ENCODE measurements at regions not wholly inside any gene's neighbourhood (a gene's known extent, or its start where the extent isn't known, plus 50 kb on each side); places are given as distances from the start of the nearest gene placed in this dataset.
"Not testable (repeated sequence)": the region's sequence is repeated elsewhere in the genome, so short reads cannot be mapped to it uniquely, and the experiment has no call there.

GRCh38 chr17:21756856-21757619 is 64.7 kb downstream of the KCNJ18 start:
- peak; percentile 8 for DNase-seq (ENCODE audit: low spot score)

DNA sequence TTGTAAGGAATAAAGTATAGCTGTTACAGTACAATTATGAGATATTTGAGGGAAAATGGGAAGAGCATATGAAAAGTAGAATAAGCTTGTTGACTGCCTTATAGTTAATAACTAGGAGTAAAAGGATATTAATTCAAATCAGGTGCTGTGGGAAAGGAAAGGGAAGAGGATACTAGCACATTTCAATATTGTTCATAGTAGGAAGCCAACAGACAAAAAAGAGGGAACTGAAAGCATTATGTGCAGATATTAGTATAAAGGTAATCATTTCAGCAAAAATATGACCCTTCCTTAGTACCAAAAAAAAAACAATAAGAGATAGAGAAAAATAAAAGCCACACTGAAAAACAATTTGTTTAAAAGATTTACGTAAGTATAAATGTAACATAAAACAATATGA is 67.3 kb downstream of the KCNJ18 start:
- not testable (repeated sequence) for DNase-seq (ENCODE audit: low spot score)

DNA sequence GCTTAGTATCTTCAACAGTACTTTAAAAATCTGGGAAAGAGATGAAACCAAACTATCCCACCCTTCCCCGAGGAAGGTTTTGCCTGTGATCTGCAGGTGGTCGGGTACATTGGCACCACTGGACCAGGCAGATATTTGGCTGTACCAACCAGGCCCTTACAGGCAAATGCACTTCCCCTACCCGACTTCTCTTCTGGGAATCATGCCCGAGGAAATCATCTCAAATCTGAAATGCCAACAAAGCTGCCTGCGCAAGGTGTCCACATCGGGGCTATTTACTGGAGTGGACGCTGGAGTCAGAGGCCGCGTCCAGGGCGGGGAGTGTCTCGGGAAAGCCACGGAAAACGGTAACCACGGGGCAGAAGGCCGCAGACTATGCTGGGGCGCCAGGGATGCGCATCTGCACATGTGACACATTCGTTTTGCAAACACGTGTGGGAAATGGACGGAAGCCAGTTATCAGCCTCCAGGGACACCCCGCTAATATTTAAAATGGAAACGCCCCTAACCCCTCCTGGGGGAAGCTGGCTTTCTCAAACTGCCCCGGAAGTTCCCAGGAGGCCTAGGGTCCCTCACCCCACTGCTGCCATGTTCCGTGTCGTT is 71.5 kb downstream of the KCNJ18 start:
- not testable (repeated sequence) for DNase-seq (ENCODE audit: low spot score)

- DNase-seq (ENCODE audit: low spot score), result not testable (repeated sequence)
These were observed 73.4 kb downstream of the KCNJ18 start for GRCh38 chr17:21765651-21766290.

DNA sequence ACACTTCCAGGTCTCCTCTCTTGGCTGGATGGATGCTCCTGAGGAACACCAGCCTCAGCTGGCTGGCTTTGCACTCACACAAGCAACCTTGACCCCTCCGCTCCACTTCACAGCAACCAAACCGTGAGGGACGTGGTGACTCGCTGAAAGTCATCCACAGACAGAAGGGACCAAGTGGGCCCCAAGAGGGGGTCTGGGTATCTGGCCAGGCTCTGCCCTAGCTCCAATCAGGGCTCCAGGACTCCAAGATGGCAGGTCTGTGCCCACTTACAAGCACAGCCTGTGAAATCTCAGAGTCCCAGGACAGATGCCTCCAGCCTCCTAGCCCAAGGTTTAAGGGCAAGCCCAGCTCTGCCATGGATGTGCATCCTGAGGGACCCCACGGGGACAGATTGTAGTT is 74.2 kb downstream of the KCNJ18 start:
- not testable (repeated sequence) for DNase-seq (ENCODE audit: low spot score)

DNA sequence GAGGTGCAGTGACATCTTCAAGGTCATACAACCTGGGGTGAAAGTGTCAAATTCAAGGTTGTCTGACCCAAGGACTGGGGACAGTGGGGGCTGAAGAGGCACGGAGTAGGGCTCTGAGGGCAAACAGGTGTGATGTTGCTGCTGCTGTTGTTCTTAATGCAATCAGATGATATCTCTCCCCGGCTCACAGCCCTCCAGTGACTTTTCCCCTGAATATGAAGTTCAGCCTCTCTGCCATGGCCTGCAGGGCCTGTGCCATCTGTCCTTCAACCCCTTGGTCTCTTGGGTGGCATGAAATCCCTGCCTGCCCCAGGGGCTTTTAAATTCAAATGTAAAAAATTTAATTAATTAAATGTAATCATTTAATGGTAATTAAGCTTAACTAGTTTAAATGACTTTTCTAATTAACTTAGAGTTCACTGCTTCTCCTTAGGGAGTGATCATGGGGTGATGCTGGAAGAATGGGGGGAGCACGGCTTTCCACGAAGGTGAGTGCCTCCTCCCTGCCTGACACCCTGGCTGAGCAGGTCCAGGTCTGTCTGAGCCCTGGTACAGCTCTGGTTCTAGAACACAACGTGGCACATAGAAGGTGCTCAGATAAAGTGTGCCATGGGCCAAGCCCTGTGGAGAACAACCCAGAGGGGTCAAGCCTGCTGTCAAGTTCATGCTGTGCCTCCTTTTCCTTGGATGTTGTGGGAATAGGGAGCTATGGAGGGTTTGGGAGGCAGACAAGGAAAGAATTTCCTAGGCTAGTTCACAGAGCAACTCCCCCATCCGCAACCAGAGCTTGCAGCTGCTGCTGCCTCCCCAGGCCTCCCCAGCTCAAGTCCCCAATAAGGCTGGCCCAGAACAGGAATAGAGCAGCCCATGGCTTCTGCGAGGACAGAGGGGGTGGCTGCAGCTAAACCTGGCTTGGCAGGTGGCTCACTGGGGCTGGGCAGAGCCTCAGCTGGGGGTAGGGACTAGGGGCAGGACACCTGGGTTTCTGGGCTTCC is 75.1 kb downstream of the KCNJ18 start:
- not testable (repeated sequence) for DNase-seq (ENCODE audit: low spot score)

DNA sequence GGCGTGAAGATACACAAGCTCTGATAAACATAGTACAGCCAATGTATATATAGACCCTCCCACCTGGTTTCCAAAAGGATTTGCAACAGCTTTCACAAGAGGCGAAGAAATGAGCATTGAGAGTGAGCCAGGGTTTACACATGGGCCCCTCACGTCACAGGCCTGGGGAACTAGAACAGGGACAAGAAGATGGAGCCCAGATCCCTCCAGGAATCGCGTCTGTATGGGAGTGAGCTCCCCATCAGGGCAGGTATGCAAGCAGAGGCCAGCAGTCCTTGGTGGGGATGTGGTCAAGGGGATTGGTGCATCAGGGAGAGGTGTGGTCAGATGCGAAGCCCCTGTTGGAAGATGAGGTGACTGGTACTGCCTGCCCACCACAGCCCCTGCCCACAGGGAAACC is 75.9 kb downstream of the KCNJ18 start:
- not testable (repeated sequence) for DNase-seq (ENCODE audit: low spot score)

GRCh38 chr17:21768729-21769462 is 76.6 kb downstream of the KCNJ18 start:
- not testable (repeated sequence) for DNase-seq (ENCODE audit: low spot score)

DNA sequence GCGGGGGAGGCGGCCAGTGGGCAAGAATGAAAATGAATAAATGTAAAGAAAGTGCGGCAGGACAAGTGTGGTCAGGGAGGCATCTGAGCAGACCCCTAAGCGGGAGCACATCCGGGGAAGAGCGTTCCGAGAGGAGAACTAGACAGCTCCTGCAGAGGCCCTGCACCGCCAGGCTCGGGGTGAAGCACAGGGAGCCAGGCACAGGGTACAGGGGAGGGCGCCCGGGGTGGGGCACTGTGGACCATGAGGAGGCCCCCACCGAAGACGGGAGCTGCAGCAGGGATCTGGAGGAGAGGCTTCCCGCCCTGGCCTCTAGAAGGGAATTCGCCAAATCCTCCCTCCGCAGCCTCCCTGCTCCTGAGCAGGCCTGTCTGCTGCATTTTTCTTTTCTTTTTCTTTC is 77.5 kb downstream of the KCNJ18 start:
- DNase-seq (ENCODE audit: low spot score), result not testable (repeated sequence)

DNA sequence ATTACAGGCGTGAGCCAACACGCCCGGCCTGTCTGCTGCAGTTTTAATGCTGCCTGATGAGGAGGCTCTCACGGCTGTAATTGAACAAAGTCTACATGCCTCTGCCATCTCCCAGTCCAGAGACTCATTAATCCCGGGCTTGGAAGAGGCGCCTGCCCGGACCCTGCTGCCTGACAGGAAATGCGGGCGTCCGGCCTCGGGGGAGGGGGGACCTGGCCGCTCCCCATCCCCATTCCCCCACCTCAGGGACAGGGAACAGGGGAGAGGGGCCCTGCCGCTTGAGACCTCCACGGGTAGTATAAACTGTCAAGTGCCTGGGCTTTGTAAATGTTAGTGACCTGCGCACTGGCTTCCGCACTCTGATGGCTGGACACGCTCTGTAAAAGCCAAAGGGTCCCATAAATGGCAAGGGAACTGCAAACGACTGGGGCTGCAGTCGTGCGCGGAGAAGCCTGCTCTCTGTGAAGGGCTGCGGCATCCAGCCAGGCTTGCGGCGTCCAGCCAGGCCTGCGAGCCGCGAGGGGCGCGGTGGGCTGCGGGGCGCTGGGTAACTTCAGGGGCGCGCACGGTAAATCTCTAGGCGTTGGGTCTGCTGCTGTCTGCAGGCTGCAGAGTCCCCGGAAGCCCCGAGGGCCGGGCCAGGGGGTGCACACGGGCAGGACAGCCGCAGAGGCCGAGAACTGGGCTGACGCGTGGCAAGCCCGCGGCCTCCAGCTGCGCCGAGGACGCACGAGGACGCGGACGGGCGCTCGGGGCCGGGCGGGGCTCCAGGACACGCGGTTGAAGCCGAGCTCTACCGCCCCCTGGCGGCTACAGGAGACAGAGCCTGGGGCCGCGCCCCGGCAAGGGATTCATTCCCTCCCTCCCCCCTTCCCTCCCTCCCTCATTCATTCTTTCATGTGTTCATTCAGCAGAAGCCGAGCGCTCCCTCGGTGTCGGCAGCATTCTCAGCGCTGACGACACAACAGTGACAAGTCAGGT is 78.4 kb downstream of the KCNJ18 start:
- not testable (repeated sequence) for DNase-seq (ENCODE audit: low spot score)

GRCh38 chr17:21772321-21772720 is 80.0 kb downstream of the KCNJ18 start:
- DNase-seq (ENCODE audit: low spot score), result no peak

DNA sequence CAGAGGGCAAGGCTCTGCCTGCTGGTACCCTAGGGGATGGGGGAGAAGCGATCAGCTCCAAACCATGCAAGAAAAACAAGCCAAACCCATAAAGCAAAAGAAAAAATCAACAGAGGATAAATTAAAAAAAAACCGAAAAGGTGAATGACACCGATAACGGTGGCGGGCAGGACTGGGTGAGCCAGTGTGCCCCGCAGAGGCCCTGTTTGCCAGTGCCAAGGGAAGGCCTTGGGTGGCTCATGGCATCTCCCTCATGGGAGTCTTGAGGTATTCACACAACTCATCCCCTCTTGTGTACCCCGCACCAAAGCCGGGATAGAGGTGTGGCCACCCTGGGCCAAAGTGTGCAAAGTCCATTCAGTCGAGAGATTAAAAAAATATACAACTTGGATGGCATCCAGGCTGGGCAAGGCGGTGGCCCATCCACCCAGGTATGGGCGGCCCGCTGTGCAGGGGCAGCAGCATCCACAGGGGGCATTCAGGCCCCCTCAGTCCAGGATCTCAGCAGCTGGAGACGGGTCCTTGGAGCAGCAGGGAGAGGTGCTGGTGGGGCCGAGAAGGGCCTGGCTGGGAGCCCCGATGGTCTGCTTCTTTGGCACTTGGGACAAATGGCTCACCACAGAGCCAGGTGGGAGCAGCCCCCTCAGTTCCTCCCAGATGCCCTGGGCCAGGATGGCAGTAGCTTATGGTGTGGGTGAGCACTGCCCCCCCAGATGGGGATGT is 80.8 kb downstream of the KCNJ18 start:
- not testable (repeated sequence) for DNase-seq (ENCODE audit: low spot score)

DNA sequence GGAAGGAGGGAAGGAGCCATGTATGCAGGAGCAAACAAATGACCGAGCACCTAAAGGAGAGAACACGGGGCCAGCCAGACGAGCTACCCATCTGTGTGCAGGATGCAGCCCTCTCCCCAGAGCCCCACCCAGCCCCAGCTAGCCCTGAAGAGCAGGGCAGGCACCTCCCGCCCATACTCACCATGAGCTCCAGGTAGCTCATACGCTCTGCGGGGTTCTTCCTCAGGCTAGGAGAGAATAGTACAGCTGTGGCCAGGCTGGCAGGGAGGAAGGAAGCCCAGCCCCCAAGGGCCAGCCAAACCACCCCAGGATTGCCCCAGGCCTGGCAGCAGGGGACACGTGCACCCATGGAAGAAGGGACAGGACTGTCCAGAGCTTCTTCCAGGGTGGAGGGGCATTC is 81.9 kb downstream of the KCNJ18 start:
- DNase-seq (ENCODE audit: low spot score), result no peak

DNA sequence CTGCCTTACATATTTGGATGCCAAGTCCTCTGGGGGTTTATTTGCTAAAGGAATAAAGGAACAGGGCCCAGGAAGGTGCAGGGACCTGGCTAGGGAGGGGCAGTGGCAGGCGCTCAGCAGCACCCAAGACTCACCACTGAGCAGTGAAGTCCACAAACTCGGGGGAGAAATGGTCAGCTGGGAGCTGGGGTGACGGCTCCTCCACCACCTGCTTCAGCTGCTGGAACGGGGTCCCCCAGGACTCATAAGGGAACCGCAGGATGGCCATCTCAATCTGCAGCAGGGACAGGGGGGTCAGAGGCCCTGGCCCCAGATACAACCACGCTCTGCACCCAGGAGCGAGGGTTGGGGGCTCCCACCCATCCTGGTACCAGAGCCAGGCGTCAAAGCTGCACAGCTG is 83.2 kb downstream of the KCNJ18 start:
- DNase-seq (ENCODE audit: low spot score), result not testable (repeated sequence)

DNA sequence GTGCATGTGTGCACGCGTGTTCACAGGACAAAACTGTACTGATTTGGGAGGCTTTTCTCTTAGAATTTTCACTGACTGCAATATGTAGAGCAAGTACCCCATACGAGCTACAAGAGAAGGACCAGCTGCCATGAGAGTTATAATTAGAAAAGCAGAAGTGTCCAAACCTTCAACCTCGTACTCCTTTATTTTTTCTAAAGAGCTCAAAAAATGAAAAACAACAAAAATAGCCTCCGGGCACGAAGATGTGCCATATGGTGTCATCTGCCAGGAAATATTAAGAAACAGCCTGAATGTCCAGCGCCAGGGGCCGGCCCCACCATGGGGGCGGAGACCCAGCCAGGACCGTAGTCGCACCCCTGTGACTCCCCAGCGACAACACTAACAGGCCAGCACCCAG is 84.6 kb downstream of the KCNJ18 start:
- DNase-seq (ENCODE audit: low spot score), result not testable (repeated sequence)

GRCh38 chr17:21778866-21779265 is 86.5 kb downstream of the KCNJ18 start:
- DNase-seq (ENCODE audit: low spot score), result not testable (repeated sequence)

DNA sequence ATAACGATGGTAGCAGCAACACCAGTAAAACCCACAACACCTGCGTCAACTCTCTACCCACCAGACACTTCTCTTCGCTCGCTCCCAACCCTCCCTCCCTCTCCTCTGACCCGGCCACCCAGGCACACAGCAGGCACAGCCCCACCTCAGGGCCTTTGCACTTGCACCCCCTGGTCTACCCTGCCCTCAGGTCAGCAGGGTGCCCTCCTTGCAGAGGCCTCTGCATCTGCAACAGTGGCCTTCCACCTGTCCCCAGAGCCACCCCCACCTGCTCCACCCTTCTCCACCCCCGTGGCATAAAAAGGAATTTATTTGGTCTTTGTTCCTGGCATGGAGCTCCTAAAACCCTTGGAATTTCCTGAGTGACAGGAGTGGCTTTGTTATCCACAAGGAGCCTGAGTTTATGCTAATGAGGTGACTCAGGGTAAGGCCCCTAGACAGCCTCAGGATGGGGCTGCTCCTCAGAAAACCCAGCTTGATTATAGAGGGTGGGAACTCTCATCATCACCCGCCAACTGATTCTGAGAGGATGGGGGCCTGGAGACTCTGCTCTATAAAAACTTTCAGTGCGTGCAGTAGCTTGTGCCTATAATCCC is 88.1 kb downstream of the KCNJ18 start:
- peak; percentile 13 for DNase-seq (ENCODE audit: low spot score)

- DNase-seq (ENCODE audit: low spot score), result not testable (repeated sequence)
These were observed 88.8 kb downstream of the KCNJ18 start for GRCh38 chr17:21780919-21781665.

All from A172 (cell line).